ENCODE measurements at regions not wholly inside any gene's neighbourhood (a gene's known extent, or its start where the extent isn't known, plus 50 kb on each side); places are given as distances from the start of the nearest gene placed in this dataset.

- TF ChIP-seq, protein P1, sequence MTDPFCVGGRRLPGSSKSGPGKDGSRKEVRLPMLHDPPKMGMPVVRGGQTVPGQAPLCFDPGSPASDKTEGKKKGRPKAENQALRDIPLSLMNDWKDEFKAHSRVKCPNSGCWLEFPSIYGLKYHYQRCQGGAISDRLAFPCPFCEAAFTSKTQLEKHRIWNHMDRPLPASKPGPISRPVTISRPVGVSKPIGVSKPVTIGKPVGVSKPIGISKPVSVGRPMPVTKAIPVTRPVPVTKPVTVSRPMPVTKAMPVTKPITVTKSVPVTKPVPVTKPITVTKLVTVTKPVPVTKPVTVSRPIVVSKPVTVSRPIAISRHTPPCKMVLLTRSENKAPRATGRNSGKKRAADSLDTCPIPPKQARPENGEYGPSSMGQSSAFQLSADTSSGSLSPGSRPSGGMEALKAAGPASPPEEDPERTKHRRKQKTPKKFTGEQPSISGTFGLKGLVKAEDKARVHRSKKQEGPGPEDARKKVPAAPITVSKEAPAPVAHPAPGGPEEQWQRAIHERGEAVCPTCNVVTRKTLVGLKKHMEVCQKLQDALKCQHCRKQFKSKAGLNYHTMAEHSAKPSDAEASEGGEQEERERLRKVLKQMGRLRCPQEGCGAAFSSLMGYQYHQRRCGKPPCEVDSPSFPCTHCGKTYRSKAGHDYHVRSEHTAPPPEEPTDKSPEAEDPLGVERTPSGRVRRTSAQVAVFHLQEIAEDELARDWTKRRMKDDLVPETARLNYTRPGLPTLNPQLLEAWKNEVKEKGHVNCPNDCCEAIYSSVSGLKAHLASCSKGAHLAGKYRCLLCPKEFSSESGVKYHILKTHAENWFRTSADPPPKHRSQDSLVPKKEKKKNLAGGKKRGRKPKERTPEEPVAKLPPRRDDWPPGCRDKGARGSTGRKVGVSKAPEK (CRISPR knock-in tag; IDR thresholded peaks at IDR 0.05; ENCODE audit: borderline replicate concordance), result no peak
- TF ChIP-seq, protein P2, sequence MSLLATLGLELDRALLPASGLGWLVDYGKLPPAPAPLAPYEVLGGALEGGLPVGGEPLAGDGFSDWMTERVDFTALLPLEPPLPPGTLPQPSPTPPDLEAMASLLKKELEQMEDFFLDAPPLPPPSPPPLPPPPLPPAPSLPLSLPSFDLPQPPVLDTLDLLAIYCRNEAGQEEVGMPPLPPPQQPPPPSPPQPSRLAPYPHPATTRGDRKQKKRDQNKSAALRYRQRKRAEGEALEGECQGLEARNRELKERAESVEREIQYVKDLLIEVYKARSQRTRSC (CRISPR knock-in tag; IDR thresholded peaks at IDR 0.05; ENCODE audit: low read depth), result no peak
- TF ChIP-seq NR2F2 (IDR thresholded peaks at IDR 0.05; ENCODE audit: borderline replicate concordance, low read depth), result peak; percentile 73; the same call in 1 of the 2 replicates
Observed at GRCh38 chr2:64718250-64718885, 64.7 kb upstream of the SERTAD2 start (continued).

GRCh38 chr2:64720535-64721319, 67.0 kb upstream of the SERTAD2 start:
- Histone ChIP-seq H3K4me3 (replicated peaks in 1 of 3; ENCODE audit: insufficient read depth in 1 of 3, low read depth in 2 of 3, low read length in 3 of 3) (no peak overlapping the region), H2AFZ (ENCODE audit: low read length) (no peak overlapping the region), H3K79me2 (ENCODE audit: insufficient read depth, low read length) (no peaks in the 10 kb centered on the region), H3K4me2 (ENCODE audit: low read depth, low read length) (no peak overlapping the region), H3K36me3 (replicated peaks in 1 of 2; ENCODE audit: control insufficient read depth in 1 of 2, insufficient read depth in 2 of 2, low read length in 2 of 2) (no peaks in the 10 kb centered on the region), H3K9ac (ENCODE audit: insufficient read depth, low read depth, low read length) (no peak overlapping the region), H3K27me3 (ENCODE audit: control insufficient read depth in 1 of 2, insufficient read depth in 2 of 2, low read length in 2 of 2) (no peaks in the 10 kb centered on the region), H4K20me1 (ENCODE audit: insufficient read depth, low read length) (no peaks in the 10 kb centered on the region), H3K4me1 (ENCODE audit: insufficient read depth, low read length) (peaks cover 38% of the 10 kb centered on the region), H3K27ac (ENCODE audit: extremely low read length, insufficient read depth, low read length) (no peak overlapping the region), H3K9me3 (ENCODE audit: low read length) (no peaks in the 10 kb centered on the region)
- intact Hi-C loops (cut with micrococcal nuclease; ENCODE audit: unreplicated experiment), result no loop called here
- FAIRE-seq, result no peak
- ChIA-PET CTCF (ENCODE audit: low intra/inter-chr PET ratio, low total read pairs) (no interaction called here), POLR2A (interaction anchor here (1.5 to 2.0 kb wide), 3 partner anchors 30 to 67 kb away, joined by 3 to 9 read pairs (median 6); partner anchors contain the start of gene SERTAD2)
- 70% methylated on average over 5 of the region's 5 CpGs for WGBS (ENCODE audit: low lambda C conversion rate)
- no peak for ATAC-seq
- no TSS peak for BruUV-seq (replicated peaks)
- DNase-seq (ENCODE audit: low spot score), result no peak
- in situ Hi-C loops (cut with HindIII; ENCODE audit: extremely low pct_ligation_motif_present, low pct_unique_long_range_greater_than_20kb), result no loop called here
- TF ChIP-seq KAT2B (IDR thresholded peaks at IDR 0.05; ENCODE audit: borderline replicate concordance, low read depth, low read length) (no peak), ZNF33A (CRISPR knock-in tag; IDR thresholded peaks at IDR 0.05; ENCODE audit: borderline replicate concordance) (no peak), FOXP1 (IDR thresholded peaks at IDR 0.05) (no peak), FOXP1 (CRISPR knock-in tag; IDR thresholded peaks at IDR 0.05) (no peak), LBX2 (CRISPR knock-in tag; IDR thresholded peaks at IDR 0.05; ENCODE audit: borderline replicate concordance) (no peak), ZBTB14 (CRISPR knock-in tag; IDR thresholded peaks at IDR 0.05) (no peak), ZKSCAN5 (CRISPR knock-in tag; IDR thresholded peaks at IDR 0.05) (no peak)
- TF ChIP-seq, protein P3, sequence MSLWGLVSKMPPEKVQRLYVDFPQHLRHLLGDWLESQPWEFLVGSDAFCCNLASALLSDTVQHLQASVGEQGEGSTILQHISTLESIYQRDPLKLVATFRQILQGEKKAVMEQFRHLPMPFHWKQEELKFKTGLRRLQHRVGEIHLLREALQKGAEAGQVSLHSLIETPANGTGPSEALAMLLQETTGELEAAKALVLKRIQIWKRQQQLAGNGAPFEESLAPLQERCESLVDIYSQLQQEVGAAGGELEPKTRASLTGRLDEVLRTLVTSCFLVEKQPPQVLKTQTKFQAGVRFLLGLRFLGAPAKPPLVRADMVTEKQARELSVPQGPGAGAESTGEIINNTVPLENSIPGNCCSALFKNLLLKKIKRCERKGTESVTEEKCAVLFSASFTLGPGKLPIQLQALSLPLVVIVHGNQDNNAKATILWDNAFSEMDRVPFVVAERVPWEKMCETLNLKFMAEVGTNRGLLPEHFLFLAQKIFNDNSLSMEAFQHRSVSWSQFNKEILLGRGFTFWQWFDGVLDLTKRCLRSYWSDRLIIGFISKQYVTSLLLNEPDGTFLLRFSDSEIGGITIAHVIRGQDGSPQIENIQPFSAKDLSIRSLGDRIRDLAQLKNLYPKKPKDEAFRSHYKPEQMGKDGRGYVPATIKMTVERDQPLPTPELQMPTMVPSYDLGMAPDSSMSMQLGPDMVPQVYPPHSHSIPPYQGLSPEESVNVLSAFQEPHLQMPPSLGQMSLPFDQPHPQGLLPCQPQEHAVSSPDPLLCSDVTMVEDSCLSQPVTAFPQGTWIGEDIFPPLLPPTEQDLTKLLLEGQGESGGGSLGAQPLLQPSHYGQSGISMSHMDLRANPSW (CRISPR knock-in tag; IDR thresholded peaks at IDR 0.05; ENCODE audit: borderline replicate concordance), result no peak
- TF ChIP-seq, protein P4, sequence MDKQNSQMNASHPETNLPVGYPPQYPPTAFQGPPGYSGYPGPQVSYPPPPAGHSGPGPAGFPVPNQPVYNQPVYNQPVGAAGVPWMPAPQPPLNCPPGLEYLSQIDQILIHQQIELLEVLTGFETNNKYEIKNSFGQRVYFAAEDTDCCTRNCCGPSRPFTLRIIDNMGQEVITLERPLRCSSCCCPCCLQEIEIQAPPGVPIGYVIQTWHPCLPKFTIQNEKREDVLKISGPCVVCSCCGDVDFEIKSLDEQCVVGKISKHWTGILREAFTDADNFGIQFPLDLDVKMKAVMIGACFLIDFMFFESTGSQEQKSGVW (CRISPR knock-in tag; IDR thresholded peaks at IDR 0.05; ENCODE audit: borderline replicate concordance), result no peak

Measured in HepG2 (cell line).